Loucy (cell line): ENCODE measurements at regions not wholly inside any gene's neighbourhood (a gene's known extent, or its start where the extent isn't known, plus 50 kb on each side); places are given as distances from the start of the nearest gene placed in this dataset.

Source experiments
- H2AFZ ChIP-seq: fragments of 200-600 bp; sonication (generic); 2 replicates; pipeline ENCODE4 v1.6.0; 2016; ENCODE audit warnings: antibody characterized with exemption, mild to moderate bottlenecking, low read length, moderate library complexity
- H3F3A ChIP-seq: fragments of 200-600 bp; 2 replicates; pipeline ENCODE4 v1.6.0; 2016; ENCODE audit warnings: antibody characterized with exemption, low read depth, mild to moderate bottlenecking
- H3K27me3 ChIP-seq: fragments of 200-600 bp; sonication (generic); 2 replicates; pipeline ENCODE4 v1.6.1; 2014; ENCODE audit warnings: low read length, mild to moderate bottlenecking; ENCODE audit not compliant: insufficient read depth, poor library complexity, severe bottlenecking
- H3K36me3 ChIP-seq: fragments of 200-600 bp; sonication (generic); 2 replicates; pipeline ENCODE4 v1.6.1; 2016; ENCODE audit warnings: low read length; ENCODE audit not compliant: insufficient read depth
- H3K4me1 ChIP-seq: fragments of 200-600 bp; sonication (generic); 2 replicates; pipeline ENCODE4 v1.5.1; 2014; ENCODE audit warnings: low read length, mild to moderate bottlenecking; ENCODE audit not compliant: insufficient read depth, poor library complexity, severe bottlenecking
- H3K4me2 ChIP-seq: fragments of 200-600 bp; sonication (generic); 2 replicates; pipeline ENCODE4 v1.6.0; 2014; ENCODE audit warnings: antibody characterized with exemption, low read length, low read depth, mild to moderate bottlenecking; ENCODE audit not compliant: poor library complexity, severe bottlenecking
- H3K4me3 ChIP-seq: fragments of 200-600 bp; sonication (generic); 2 replicates; pipeline ENCODE4 v1.5.1; 2014; ENCODE audit warnings: low read length, mild to moderate bottlenecking, mixed read lengths; ENCODE audit not compliant: poor library complexity, severe bottlenecking
- H3K79me2 ChIP-seq: fragments of 200-600 bp; sonication (generic); 2 replicates; pipeline ENCODE4 v1.6.1; 2014; ENCODE audit warnings: low read length; ENCODE audit not compliant: insufficient read depth
- H3K9ac ChIP-seq: fragments of 200-600 bp; sonication (generic); 2 replicates; pipeline ENCODE4 v1.6.0; 2014; ENCODE audit warnings: mild to moderate bottlenecking, low read depth, low read length, moderate library complexity; ENCODE audit not compliant: poor library complexity, severe bottlenecking
- H3K9me2 ChIP-seq: fragments of 200-600 bp; sonication (generic); replicated peaks from 2 replicates; pipeline ENCODE4 v1.6.1; 2016; ENCODE audit warnings: low read depth, low read length, mixed read lengths
- H3K9me3 ChIP-seq: fragments of 200-600 bp; sonication (generic); 2 replicates; pipeline ENCODE4 v1.6.1; 2014; ENCODE audit warnings: mild to moderate bottlenecking, antibody characterized with exemption, low read length, low read depth; ENCODE audit not compliant: insufficient read depth
- H4K20me1 ChIP-seq: fragments of 200-600 bp; sonication (generic); 2 replicates; pipeline ENCODE4 v1.6.0; 2014; ENCODE audit warnings: antibody characterized with exemption, low read length, mild to moderate bottlenecking; ENCODE audit not compliant: insufficient read depth, poor library complexity, severe bottlenecking
- EZH2phosphoT487 ChIP-seq: fragments of 200-600 bp; IDR thresholded peaks from 2 replicates; pipeline ENCODE4 v1.6.1; 2018; ENCODE audit warnings: antibody characterized with exemption, mild to moderate bottlenecking, moderate library complexity, borderline replicate concordance
- TF ChIP-seq, protein P1 (sequence below): fragments of 200-600 bp; sonication (generic); conservative IDR thresholded peaks from 2 replicates; pipeline ENCODE4 v1.5.1; 2014; ENCODE audit warnings: mild to moderate bottlenecking, antibody characterized with exemption, low read length

GRCh38 chr14:41298328-41298690 is 308.4 kb upstream of the LRFN5 start:
- Histone ChIP-seq H3K79me2 (no peaks in the 10 kb centered on the region), H3K9me3 (no peaks in the 10 kb centered on the region), H4K20me1 (no peaks in the 10 kb centered on the region), H3K4me3 (no peak overlapping the region), H3F3A (no peaks in the 10 kb centered on the region), H3K9ac (no peak overlapping the region), H3K27me3 (no peaks in the 10 kb centered on the region), H3K4me2 (no peak overlapping the region), H3K36me3 (no peaks in the 10 kb centered on the region), H3K9me2 (no peaks in the 10 kb centered on the region), H3K4me1 (no peaks in the 10 kb centered on the region), H2AFZ (no peak overlapping the region)
- TF ChIP-seq, protein P1, sequence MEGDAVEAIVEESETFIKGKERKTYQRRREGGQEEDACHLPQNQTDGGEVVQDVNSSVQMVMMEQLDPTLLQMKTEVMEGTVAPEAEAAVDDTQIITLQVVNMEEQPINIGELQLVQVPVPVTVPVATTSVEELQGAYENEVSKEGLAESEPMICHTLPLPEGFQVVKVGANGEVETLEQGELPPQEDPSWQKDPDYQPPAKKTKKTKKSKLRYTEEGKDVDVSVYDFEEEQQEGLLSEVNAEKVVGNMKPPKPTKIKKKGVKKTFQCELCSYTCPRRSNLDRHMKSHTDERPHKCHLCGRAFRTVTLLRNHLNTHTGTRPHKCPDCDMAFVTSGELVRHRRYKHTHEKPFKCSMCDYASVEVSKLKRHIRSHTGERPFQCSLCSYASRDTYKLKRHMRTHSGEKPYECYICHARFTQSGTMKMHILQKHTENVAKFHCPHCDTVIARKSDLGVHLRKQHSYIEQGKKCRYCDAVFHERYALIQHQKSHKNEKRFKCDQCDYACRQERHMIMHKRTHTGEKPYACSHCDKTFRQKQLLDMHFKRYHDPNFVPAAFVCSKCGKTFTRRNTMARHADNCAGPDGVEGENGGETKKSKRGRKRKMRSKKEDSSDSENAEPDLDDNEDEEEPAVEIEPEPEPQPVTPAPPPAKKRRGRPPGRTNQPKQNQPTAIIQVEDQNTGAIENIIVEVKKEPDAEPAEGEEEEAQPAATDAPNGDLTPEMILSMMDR: no peak
- TF ChIP-seq EZH2phosphoT487: no peak

DNA sequence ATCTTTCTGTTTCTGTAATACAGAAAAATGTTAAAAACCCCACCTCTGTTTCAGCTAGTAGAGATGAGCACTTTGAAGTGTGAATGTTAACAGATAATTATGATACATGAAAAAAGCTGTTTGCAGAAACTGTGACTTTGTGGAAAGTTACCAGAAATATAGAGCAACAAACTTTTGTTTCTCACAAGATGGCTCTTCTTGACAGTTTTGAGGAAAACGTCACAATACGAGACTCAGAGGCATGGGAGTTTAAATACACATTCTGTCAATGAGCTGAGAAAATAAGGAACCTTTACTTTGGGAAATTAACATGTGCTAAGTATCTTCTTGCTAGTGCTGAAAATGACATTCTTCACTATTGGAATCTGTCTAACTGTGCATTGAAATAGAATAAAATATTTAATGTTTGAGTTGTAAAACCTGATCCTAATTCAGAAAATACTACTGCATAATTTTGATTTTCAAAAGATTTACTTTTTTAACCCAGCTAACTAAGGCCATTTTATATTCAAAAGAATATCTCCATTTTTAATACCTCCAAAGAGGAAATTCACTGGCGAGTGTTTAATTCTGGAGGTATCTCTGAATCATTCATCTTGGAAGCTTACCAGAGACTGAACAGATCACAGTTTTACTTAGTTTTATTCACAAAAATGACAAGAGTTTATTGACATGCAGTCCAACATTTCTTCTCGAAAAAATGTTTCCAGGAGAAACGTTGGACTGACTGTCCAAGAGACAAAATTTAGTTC is 308.9 kb upstream of the LRFN5 start:
- no peak overlapping the region for H3K4me3 ChIP-seq
- H3K9me2 ChIP-seq: no peaks in the 10 kb centered on the region
- H3K9me3 ChIP-seq: no peaks in the 10 kb centered on the region
- no peaks in the 10 kb centered on the region for H3K4me1 ChIP-seq
- TF ChIP-seq, protein P1: no peak
- TF ChIP-seq EZH2phosphoT487: no peak
- no peaks in the 10 kb centered on the region for H3K79me2 ChIP-seq
- no peaks in the 10 kb centered on the region for H3F3A ChIP-seq
- H4K20me1 ChIP-seq: no peaks in the 10 kb centered on the region
- no peaks in the 10 kb centered on the region for H3K27me3 ChIP-seq
- H2AFZ ChIP-seq: no peak overlapping the region
- no peak overlapping the region for H3K9ac ChIP-seq
- no peak overlapping the region for H3K4me2 ChIP-seq
- no peaks in the 10 kb centered on the region for H3K36me3 ChIP-seq

DNA sequence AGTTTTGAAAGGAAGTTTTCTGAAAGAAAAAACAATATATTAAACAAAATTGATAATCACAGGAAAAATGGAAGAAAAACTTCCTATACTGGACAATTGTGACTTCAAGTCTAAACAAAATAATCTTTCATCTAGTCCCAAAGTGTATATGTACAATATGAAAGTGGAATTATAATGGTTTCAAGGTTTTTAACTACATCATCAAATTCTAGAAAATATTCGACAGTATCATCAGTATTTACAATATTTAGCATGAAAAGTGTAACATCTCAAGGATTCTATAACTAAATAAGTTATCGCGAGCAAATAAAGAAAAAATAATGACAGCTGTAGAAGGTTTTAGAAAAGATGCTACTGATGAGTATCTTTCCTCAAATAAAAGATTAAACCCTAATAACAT is 310.9 kb upstream of the LRFN5 start:
- Histone ChIP-seq H3F3A (no peaks in the 10 kb centered on the region), H3K4me3 (no peak overlapping the region), H3K9me2 (no peaks in the 10 kb centered on the region), H4K20me1 (no peaks in the 10 kb centered on the region), H3K27me3 (no peaks in the 10 kb centered on the region), H3K4me2 (no peak overlapping the region), H3K4me1 (no peaks in the 10 kb centered on the region), H3K9ac (no peak overlapping the region), H3K79me2 (no peaks in the 10 kb centered on the region), H3K9me3 (no peaks in the 10 kb centered on the region), H3K36me3 (no peaks in the 10 kb centered on the region), H2AFZ (no peak overlapping the region)
- TF ChIP-seq, protein P1: no peak
- TF ChIP-seq EZH2phosphoT487: no peak
